Body of pancreas (tissue), 4 donors: ENCODE measurements at regions not wholly inside any gene's neighbourhood (a gene's known extent, or its start where the extent isn't known, plus 50 kb on each side); places are given as distances from the start of the nearest gene placed in this dataset.

Source experiments
- CTCF ChIP-seq, 7 experiments: fragments of 450-650 bp in 4 of 7; fragments of 200-600 bp in 3 of 7; sonication (generic) in 3 of 7; IDR thresholded peaks; one replicate each; pipeline ENCODE4 v1.5.1; 2016 to 2019; ENCODE audit warnings: antibody characterized with exemption in 7 of 7
- POLR2A ChIP-seq, 3 donors: fragments of 450-650 bp; IDR thresholded peaks; one replicate each; pipeline ENCODE4 v1.6.1; 2016; ENCODE audit warnings: antibody characterized with exemption in 3 of 3, mild to moderate bottlenecking in 2 of 3

GRCh38 chr14:42110167-42110566, 503.5 kb downstream of the LRFN5 start:
- TF ChIP-seq CTCF (IDR thresholded peaks at IDR 0.05), result no peak
- TF ChIP-seq POLR2A (IDR thresholded peaks at IDR 0.05), result no peak
